Ovary (tissue), 7 donors: ENCODE measurements at regions not wholly inside any gene's neighbourhood (a gene's known extent, or its start where the extent isn't known, plus 50 kb on each side); places are given as distances from the start of the nearest gene placed in this dataset.
"Not testable (repeated sequence)": the region's sequence is repeated elsewhere in the genome, so short reads cannot be mapped to it uniquely, and the experiment has no call there.

Source experiments
- DNase-seq, 5 donors: peaks; one replicate each; pipeline ENCODE4 v3.0.0-alpha.2; 2019 to 2020
- H3K27ac ChIP-seq, 2 donors: fragments of 200-600 bp; one replicate each; pipeline versions ENCODE4 v1.5.1 to v1.8.0; 2019 to 2022
- H3K27me3 ChIP-seq: fragments of 200-600 bp; one replicate; pipeline ENCODE4 v1.8.0; 2022
- H3K36me3 ChIP-seq: fragments of 200-600 bp; sonication (generic); one replicate; pipeline ENCODE4 v1.5.1; 2019
- H3K4me1 ChIP-seq: one replicate; pipeline ENCODE4 v1.8.1; 2013; ENCODE audit warnings: mild to moderate bottlenecking, moderate library complexity; ENCODE audit not compliant: insufficient read depth
- H3K4me3 ChIP-seq: fragments of 200-600 bp; sonication (generic); one replicate; pipeline ENCODE4 v1.5.1; 2017
- H3K9me3 ChIP-seq, 2 donors: fragments of 200-600 bp in 1 of 2; sonication (generic) in 1 of 2; one replicate each; pipeline versions ENCODE4 v1.5.1 to v1.8.1; 2013 to 2019; ENCODE audit warnings: mild to moderate bottlenecking in 1 of 2, moderate library complexity in 1 of 2
- CTCF ChIP-seq, 3 donors: fragments of 450-650 bp in 2 of 3; fragments of 200-600 bp in 1 of 3; IDR thresholded peaks; one replicate each; pipeline versions ENCODE4 v1.5.1 to v1.8.0; 2016 to 2022; ENCODE audit warnings: antibody characterized with exemption in 3 of 3, mild to moderate bottlenecking in 1 of 3
- EP300 ChIP-seq: sonication (generic); formaldehyde crosslinking; IDR thresholded peaks from one replicate; pipeline ENCODE4 v1.6.1; 2017; ENCODE audit warnings: antibody characterized with exemption
- POLR2A ChIP-seq: fragments of 450-650 bp; IDR thresholded peaks from one replicate; pipeline ENCODE4 v1.6.1; 2017; ENCODE audit warnings: antibody characterized with exemption, mild to moderate bottlenecking, moderate library complexity
- WGBS, 3 donors: extraction: QIAGEN DNeasy Blood & Tissue Kit in 1 of 3; methylation state at CpG; one replicate each; pipeline versions ENCODE4 v1.1.5 to v1.1.7; 2013 to 2017; 5-methylcytosine and 5-hydroxymethylcytosine counted together
- intact Hi-C, 4 donors: fragments of 100-400 bp; cut with DNase I; formaldehyde crosslinking; loops; one replicate each; pipeline versions ENCODE4 v1.11.0 to v1.15.1; 2022 to 2023
- donor health status: DM: no; HTN: no; CAD: no; lungs with moderate emphysema.
- donor health status: DM: no; HTN: no; CAD: no.
- donor health status: Bipolar disorder and iron deficiency.
- donor health status: DM: no; HTN: no; CAD: no.
- donor health status: DM: yes; HTN: yes; CAD: no.

- H3K4me1 ChIP-seq, result no peaks in the 10 kb centered on the region
- H3K9me3 ChIP-seq, result no peaks in the 10 kb centered on the region
- no peaks in the 10 kb centered on the region for H3K27me3 ChIP-seq
- intact Hi-C loops, result no loop called here
- H3K4me3 ChIP-seq, result no peak overlapping the region
- no peak overlapping the region for H3K27ac ChIP-seq
- 84 to 92% (median 86%) methylated on average over 2 of the region's 2 CpGs for whole genome bisulfite sequencing, 3 donors
- TF ChIP-seq POLR2A (no peak), CTCF (IDR thresholded peaks at IDR 0.05) (no peak), EP300 (no peak)
- DNase-seq, result no peak
- no peaks in the 10 kb centered on the region for H3K36me3 ChIP-seq
These were observed 124.5 kb upstream of the SLC13A1 start for GRCh38 chr7:123324283-123324682.

GRCh38 chr7:123323689-123324088 is 123.9 kb upstream of the SLC13A1 start:
- H3K36me3 ChIP-seq, result no peaks in the 10 kb centered on the region
- DNase-seq, result no peak
- no peaks in the 10 kb centered on the region for H3K4me1 ChIP-seq
- H3K27ac ChIP-seq, result no peak overlapping the region
- H3K27me3 ChIP-seq, result no peaks in the 10 kb centered on the region
- H3K4me3 ChIP-seq, result no peak overlapping the region
- intact Hi-C loops, result no loop called here
- no peaks in the 10 kb centered on the region for H3K9me3 ChIP-seq
- TF ChIP-seq POLR2A (no peak), CTCF (IDR thresholded peaks at IDR 0.05) (no peak), EP300 (no peak)

GRCh38 chr7:123321578-123321977 is 121.8 kb upstream of the SLC13A1 start:
- H3K9me3 ChIP-seq, DNase-seq, H3K4me3 ChIP-seq, H3K27me3 ChIP-seq, H3K36me3 ChIP-seq, H3K4me1 ChIP-seq, intact Hi-C loops, H3K27ac ChIP-seq: not testable (repeated sequence)
- 86 to 91% (median 89%) methylated on average over 5 of the region's 5 CpGs for WGBS, 3 donors

GRCh38 chr7:123319911-123320310 is 120.1 kb upstream of the SLC13A1 start:
- no peak overlapping the region for H3K4me3 ChIP-seq
- no peak overlapping the region for H3K27ac ChIP-seq
- intact Hi-C loops, result no loop called here
- H3K27me3 ChIP-seq, result no peaks in the 10 kb centered on the region
- no peaks in the 10 kb centered on the region for H3K36me3 ChIP-seq
- TF ChIP-seq POLR2A, result no peak
- no peak for TF ChIP-seq CTCF (IDR thresholded peaks at IDR 0.05)
- no peak for TF ChIP-seq EP300
- WGBS, 3 donors, result 86 to 94% (median 87%) methylated on average over 3 of the region's 3 CpGs
- DNase-seq, result no peak
- H3K9me3 ChIP-seq, result no peaks in the 10 kb centered on the region
- H3K4me1 ChIP-seq, result no peaks in the 10 kb centered on the region

- intact Hi-C loops, result no loop called here
- TF ChIP-seq EP300, result no peak
- TF ChIP-seq CTCF (IDR thresholded peaks at IDR 0.05), result no peak
- no peak for TF ChIP-seq POLR2A
- 1 to 8% (median 6%) methylated on average over 1 of the region's 1 CpG for WGBS, 3 donors
- DNase-seq, result no peak
- no peaks in the 10 kb centered on the region for H3K9me3 ChIP-seq
- no peaks in the 10 kb centered on the region for H3K4me1 ChIP-seq
- no peak overlapping the region for H3K27ac ChIP-seq
- no peaks in the 10 kb centered on the region for H3K27me3 ChIP-seq
- no peak overlapping the region for H3K4me3 ChIP-seq
- no peaks in the 10 kb centered on the region for H3K36me3 ChIP-seq
These were observed 115.1 kb upstream of the SLC13A1 start for GRCh38 chr7:123314886-123315285.
